ENCODE measurements at regions not wholly inside any gene's neighbourhood (a gene's known extent, or its start where the extent isn't known, plus 50 kb on each side); places are given as distances from the start of the nearest gene placed in this dataset.

DNA sequence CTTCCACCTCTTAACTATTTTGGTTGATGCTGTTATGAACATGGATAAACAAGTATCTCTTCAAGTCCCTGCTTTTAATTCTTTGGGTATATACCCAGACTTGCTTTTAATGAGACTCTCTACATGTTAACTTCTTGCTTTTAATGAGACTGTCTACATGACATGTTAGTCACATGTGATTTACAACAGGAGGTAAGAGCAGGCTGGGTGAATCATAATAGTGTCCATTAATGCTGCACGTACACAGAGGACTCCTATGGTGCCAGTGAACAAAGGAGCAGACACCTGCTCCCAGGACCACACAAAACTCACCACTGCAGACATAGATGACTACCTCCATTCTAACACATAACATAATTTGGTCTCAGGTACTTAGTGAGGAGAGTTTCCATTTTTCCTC lies 273.4 kb upstream of the NSMCE3 start:
- dilution Hi-C loops (cut with HindIII; ENCODE audit: low sequenced_read_pairs, unreplicated experiment) (no loop called here), in situ Hi-C loops (cut with MboI; ENCODE audit: low sequenced_read_pairs) (no loop called here), intact Hi-C loops (cut with micrococcal nuclease) (no loop called here)
- no peak overlapping the region for H3K4ac ChIP-seq (ENCODE audit: low read depth, low read length)
- no peak overlapping the region for H2AK5ac ChIP-seq (ENCODE audit: low read depth, low read length)
- no peak overlapping the region for H2AK9ac ChIP-seq (replicated peaks; ENCODE audit: low read depth, low read length, poor library complexity)
- H3K79me1 ChIP-seq (ENCODE audit: low read depth in 1 of 2, low read length in 2 of 2) = no peaks in the 10 kb centered on the region
- no peak overlapping the region for H3K56ac ChIP-seq (ENCODE audit: extremely low read depth, insufficient read depth, low read length)
- no peak overlapping the region for H3K27ac ChIP-seq (ENCODE audit: insufficient read depth, low read length)
- no peaks in the 10 kb centered on the region for H4K20me1 ChIP-seq (ENCODE audit: insufficient read depth, low read length)
- no peak overlapping the region for H2BK15ac ChIP-seq (ENCODE audit: low read depth, low read length)
- no peak overlapping the region for H2BK5ac ChIP-seq (ENCODE audit: low read depth, low read length, poor library complexity, severe bottlenecking)
- H2BK20ac ChIP-seq (ENCODE audit: low read depth, low read length) = no peak overlapping the region
- no peaks in the 10 kb centered on the region for H3K9me3 ChIP-seq (ENCODE audit: control insufficient read depth, insufficient read depth, low read length)
- H2AFZ ChIP-seq (replicated peaks; ENCODE audit: low read length, poor library complexity) = no peak overlapping the region
- no peak overlapping the region for H4K91ac ChIP-seq (ENCODE audit: insufficient read depth, low read depth, low read length)
- TF ChIP-seq, protein P1, sequence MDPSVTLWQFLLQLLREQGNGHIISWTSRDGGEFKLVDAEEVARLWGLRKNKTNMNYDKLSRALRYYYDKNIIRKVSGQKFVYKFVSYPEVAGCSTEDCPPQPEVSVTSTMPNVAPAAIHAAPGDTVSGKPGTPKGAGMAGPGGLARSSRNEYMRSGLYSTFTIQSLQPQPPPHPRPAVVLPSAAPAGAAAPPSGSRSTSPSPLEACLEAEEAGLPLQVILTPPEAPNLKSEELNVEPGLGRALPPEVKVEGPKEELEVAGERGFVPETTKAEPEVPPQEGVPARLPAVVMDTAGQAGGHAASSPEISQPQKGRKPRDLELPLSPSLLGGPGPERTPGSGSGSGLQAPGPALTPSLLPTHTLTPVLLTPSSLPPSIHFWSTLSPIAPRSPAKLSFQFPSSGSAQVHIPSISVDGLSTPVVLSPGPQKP (IDR thresholded peaks at IDR 0.05; ENCODE audit: borderline replicate concordance, low read depth, low read length) = no peak
- no peak for TF ChIP-seq MXI1 (IDR thresholded peaks at IDR 0.05; ENCODE audit: borderline replicate concordance, low read depth, low read length)
- TF ChIP-seq RCOR1 (IDR thresholded peaks at IDR 0.05; ENCODE audit: insufficient replicate concordance, low read length) = no peak
- no peak for TF ChIP-seq NFE2L2 (IDR thresholded peaks at IDR 0.05; ENCODE audit: low read depth, low read length)
- TF ChIP-seq, protein P2, sequence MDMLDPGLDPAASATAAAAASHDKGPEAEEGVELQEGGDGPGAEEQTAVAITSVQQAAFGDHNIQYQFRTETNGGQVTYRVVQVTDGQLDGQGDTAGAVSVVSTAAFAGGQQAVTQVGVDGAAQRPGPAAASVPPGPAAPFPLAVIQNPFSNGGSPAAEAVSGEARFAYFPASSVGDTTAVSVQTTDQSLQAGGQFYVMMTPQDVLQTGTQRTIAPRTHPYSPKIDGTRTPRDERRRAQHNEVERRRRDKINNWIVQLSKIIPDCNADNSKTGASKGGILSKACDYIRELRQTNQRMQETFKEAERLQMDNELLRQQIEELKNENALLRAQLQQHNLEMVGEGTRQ (IDR thresholded peaks at IDR 0.05; ENCODE audit: low read depth, low read length) = no peak
- no peak for TF ChIP-seq BHLHE40 (IDR thresholded peaks at IDR 0.05; ENCODE audit: low read depth, low read length)
- TF ChIP-seq FOS (IDR thresholded peaks at IDR 0.05; ENCODE audit: low read depth, low read length) = no peak
- TF ChIP-seq RAD21 (IDR thresholded peaks at IDR 0.05; ENCODE audit: low read length) = no peak
- H3K9ac ChIP-seq (ENCODE audit: low read depth, low read length) = no peak overlapping the region
- ATAC-seq (ENCODE audit: low read depth) (no peak), DNase-seq (no peak)
- H3K36me3 ChIP-seq (ENCODE audit: control insufficient read depth, insufficient read depth, low read length) = no peaks in the 10 kb centered on the region
- no CpG with 5 or more reads among the region's 1 CpG for WGBS, 2 experiments (ENCODE audit: extremely low coverage in 2 of 2, insufficient read length in 1 of 2)
- ChIA-PET POLR2A (ENCODE audit: unreplicated experiment) (no interaction called here), CTCF (no interaction called here)
- H3K9me1 ChIP-seq (ENCODE audit: insufficient read depth, low read length) = no peaks in the 10 kb centered on the region
- H3K4me2 ChIP-seq (ENCODE audit: low read depth, low read length) = no peak overlapping the region
- H4K5ac ChIP-seq (ENCODE audit: low read depth, low read length) = no peak overlapping the region
- H3K14ac ChIP-seq (replicated peaks; ENCODE audit: low read depth, low read length) = no peak overlapping the region
- no peaks in the 10 kb centered on the region for H3K4me1 ChIP-seq (ENCODE audit: control insufficient read depth, insufficient read depth, low read length)
- no peaks in the 10 kb centered on the region for H3K27me3 ChIP-seq (ENCODE audit: control insufficient read depth, insufficient read depth, low read length)
- no peak overlapping the region for H3K18ac ChIP-seq (ENCODE audit: low read depth, low read length)
- no peak overlapping the region for H3K4me3 ChIP-seq (ENCODE audit: insufficient read depth, low read depth, low read length)
- H2BK120ac ChIP-seq (ENCODE audit: low read depth, low read length) = no peak overlapping the region
- no TSS peak for BruUV-seq (replicated peaks)
- no peak overlapping the region for H4K8ac ChIP-seq (ENCODE audit: low read depth in 2 of 2, low read length in 2 of 2)
- H3K23ac ChIP-seq (ENCODE audit: low read depth, low read length) = no peak overlapping the region
